SH-SY5Y (cell line): ENCODE measurements at regions not wholly inside any gene's neighbourhood (a gene's known extent, or its start where the extent isn't known, plus 50 kb on each side); places are given as distances from the start of the nearest gene placed in this dataset.

ENCODE experiments used
- GATA2 ChIP-seq: IDR thresholded peaks from 2 replicates; pipeline ENCODE4 v1.6.1; 2011; ENCODE audit warnings: mild to moderate bottlenecking, low read depth, low read length
- GATA3 ChIP-seq: IDR thresholded peaks from 2 replicates; pipeline ENCODE4 v1.6.1; 2011; ENCODE audit warnings: low read depth, mild to moderate bottlenecking, low read length, moderate library complexity

DNA sequence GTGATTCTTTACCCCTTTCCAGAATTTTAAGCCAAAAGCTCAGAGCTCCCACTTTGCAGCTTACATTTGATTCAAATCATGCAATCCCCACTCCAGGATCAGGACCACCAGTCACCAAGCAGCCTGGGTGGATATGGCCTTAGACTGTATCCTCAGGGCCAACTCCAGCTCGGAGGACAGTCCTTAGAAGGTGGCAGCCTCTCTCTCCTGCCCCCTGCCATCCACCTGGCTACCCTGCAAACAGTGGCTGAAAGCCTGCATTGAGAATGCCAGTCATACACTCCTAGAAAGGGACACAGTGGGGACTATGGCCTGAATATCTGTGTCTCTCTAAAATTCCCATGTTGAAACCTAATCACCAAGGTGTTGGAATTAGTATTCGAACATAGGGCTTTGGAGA, 50.0 kb upstream of the KCNMA1 start:
- TF ChIP-seq GATA3 (no peak), GATA2 (no peak)
